Endodermal cell (in vitro differentiated cells): ENCODE measurements at regions not wholly inside any gene's neighbourhood (a gene's known extent, or its start where the extent isn't known, plus 50 kb on each side); places are given as distances from the start of the nearest gene placed in this dataset.

Source experiments
- DNase-seq: peaks from one replicate; pipeline ENCODE4 v3.0.0-alpha.2; 2017
- H3K27ac ChIP-seq: 2 replicates; pipeline ENCODE4 v1.5.1; 2013; ENCODE audit warnings: mild to moderate bottlenecking, low read depth, low read length, moderate library complexity
- H3K27me3 ChIP-seq: 2 replicates; pipeline ENCODE4 v1.6.1; 2013; ENCODE audit warnings: mild to moderate bottlenecking, low read length, moderate library complexity; ENCODE audit not compliant: insufficient read depth, control insufficient read depth, poor library complexity, severe bottlenecking
- H3K36me3 ChIP-seq: 2 replicates; pipeline ENCODE4 v1.7.0; 2013; ENCODE audit warnings: mild to moderate bottlenecking, low read length, moderate library complexity; ENCODE audit not compliant: control insufficient read depth, insufficient read depth
- H3K4me1 ChIP-seq: one replicate; pipeline ENCODE4 v1.7.0; 2013; ENCODE audit warnings: low read length; ENCODE audit not compliant: control insufficient read depth, insufficient read depth
- H3K4me3 ChIP-seq: 2 replicates; pipeline ENCODE4 v1.5.1; 2013; ENCODE audit warnings: mild to moderate bottlenecking, low read length, moderate library complexity
- H3K9ac ChIP-seq: 2 replicates; pipeline ENCODE4 v1.6.1; 2013; ENCODE audit warnings: mild to moderate bottlenecking, low read length, moderate library complexity; ENCODE audit not compliant: poor library complexity, severe bottlenecking; ENCODE audit errors: extremely low read depth
- H3K9me3 ChIP-seq: 2 replicates; pipeline ENCODE4 v1.6.1; 2013; ENCODE audit warnings: mild to moderate bottlenecking, low read length, moderate library complexity; ENCODE audit not compliant: control insufficient read depth
- H3K27ac Mint-ChIP-seq: 2 replicates; pipeline ENCODE4 v1.8.0; 2020; ENCODE audit warnings: mixed read lengths
- H3K27me3 Mint-ChIP-seq: 2 replicates; pipeline ENCODE4 v1.8.0; 2021; ENCODE audit warnings: mild to moderate bottlenecking, mixed read lengths; ENCODE audit not compliant: insufficient read depth
- H3K36me3 Mint-ChIP-seq: 2 replicates; pipeline ENCODE4 v1.8.0; 2020; ENCODE audit warnings: low read depth, mixed read lengths
- H3K4me1 Mint-ChIP-seq: 2 replicates; pipeline ENCODE4 v1.8.0; 2020; ENCODE audit warnings: mixed read lengths
- H3K4me3 Mint-ChIP-seq: 2 replicates; pipeline ENCODE4 v1.8.0; 2020; ENCODE audit warnings: mild to moderate bottlenecking, moderate library complexity, mixed read lengths
- H3K9me3 Mint-ChIP-seq: 2 replicates; pipeline ENCODE4 v1.8.0; 2020; ENCODE audit warnings: mild to moderate bottlenecking, mixed read lengths
- WGBS, 2 experiments: methylation state at CpG; one replicate each; pipeline versions ENCODE4 v1.1.5 to v1.1.7; 2013; ENCODE audit warnings: missing lambda C conversion rate in 2 of 2, mixed read lengths in 1 of 2; ENCODE audit not compliant: insufficient coverage in 1 of 2, insufficient read length in 1 of 2; 5-methylcytosine and 5-hydroxymethylcytosine counted together
- TF ChIP-seq, protein P1 (sequence below): fragments of 200-600 bp; sonication (generic); conservative IDR thresholded peaks from 2 replicates; pipeline ENCODE4 v1.5.0; 2021; ENCODE audit warnings: antibody characterized with exemption, mild to moderate bottlenecking

DNA sequence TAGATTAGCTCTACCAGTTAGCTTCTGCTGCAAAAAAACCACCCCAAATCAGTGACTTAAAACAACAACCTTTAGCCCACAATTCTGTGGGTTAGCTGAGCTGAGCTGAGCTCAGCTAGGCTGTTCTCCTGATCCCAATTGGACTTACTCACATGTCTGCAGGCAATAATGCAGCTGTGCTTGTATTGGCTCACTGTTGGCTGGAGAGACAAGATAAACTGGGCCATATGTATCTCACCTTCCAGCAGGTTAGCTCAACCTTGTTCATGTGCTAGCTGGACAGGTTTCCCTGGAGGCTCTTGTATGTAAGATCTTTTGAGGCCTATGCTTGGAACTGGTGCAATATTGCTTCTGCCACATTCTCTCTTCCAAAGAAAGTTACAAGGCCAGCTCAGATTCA is 261.5 kb upstream of the ADGRL3 start:
- H3K9me3 Mint-ChIP-seq: no peaks in the 10 kb centered on the region
- no peak overlapping the region for H3K9ac ChIP-seq
- peaks cover 20% of the 10 kb centered on the region for H3K4me1 Mint-ChIP-seq
- H3K4me1 ChIP-seq: no peaks in the 10 kb centered on the region
- no peak for DNase-seq
- H3K4me3 Mint-ChIP-seq: no peak overlapping the region
- H3K27ac ChIP-seq: no peak overlapping the region
- no peaks in the 10 kb centered on the region for H3K9me3 ChIP-seq
- no peaks in the 10 kb centered on the region for H3K36me3 Mint-ChIP-seq
- H3K27me3 ChIP-seq: no peaks in the 10 kb centered on the region
- H3K27ac Mint-ChIP-seq: peak overlapping the region; percentile 27
- no peak overlapping the region for H3K4me3 ChIP-seq
- H3K27me3 Mint-ChIP-seq: no peaks in the 10 kb centered on the region
- TF ChIP-seq, protein P1, sequence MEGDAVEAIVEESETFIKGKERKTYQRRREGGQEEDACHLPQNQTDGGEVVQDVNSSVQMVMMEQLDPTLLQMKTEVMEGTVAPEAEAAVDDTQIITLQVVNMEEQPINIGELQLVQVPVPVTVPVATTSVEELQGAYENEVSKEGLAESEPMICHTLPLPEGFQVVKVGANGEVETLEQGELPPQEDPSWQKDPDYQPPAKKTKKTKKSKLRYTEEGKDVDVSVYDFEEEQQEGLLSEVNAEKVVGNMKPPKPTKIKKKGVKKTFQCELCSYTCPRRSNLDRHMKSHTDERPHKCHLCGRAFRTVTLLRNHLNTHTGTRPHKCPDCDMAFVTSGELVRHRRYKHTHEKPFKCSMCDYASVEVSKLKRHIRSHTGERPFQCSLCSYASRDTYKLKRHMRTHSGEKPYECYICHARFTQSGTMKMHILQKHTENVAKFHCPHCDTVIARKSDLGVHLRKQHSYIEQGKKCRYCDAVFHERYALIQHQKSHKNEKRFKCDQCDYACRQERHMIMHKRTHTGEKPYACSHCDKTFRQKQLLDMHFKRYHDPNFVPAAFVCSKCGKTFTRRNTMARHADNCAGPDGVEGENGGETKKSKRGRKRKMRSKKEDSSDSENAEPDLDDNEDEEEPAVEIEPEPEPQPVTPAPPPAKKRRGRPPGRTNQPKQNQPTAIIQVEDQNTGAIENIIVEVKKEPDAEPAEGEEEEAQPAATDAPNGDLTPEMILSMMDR: no peak
- H3K36me3 ChIP-seq: no peaks in the 10 kb centered on the region

DNA sequence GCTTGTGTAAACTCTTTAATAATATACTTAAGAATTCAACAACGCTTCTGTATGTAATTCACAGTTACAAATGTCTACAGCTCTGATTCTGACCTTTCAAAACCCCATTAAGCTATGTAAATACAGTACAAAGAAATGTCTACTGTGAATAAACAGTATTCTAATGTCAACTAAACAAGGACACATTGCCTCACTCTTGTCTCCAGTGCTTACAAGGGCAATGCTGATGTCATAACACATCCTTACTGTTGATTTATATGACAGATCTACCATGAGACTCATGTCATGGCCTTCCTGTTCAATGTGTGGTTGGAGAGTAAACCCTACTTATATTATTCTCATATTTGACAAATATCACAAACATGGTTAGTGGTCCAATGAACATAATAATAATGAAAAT is 256.1 kb upstream of the ADGRL3 start:
- Histone ChIP-seq H3K4me3 (no peak overlapping the region), H3K9ac (no peak overlapping the region), H3K4me1 (no peaks in the 10 kb centered on the region), H3K9me3 (no peaks in the 10 kb centered on the region), H3K27me3 (no peaks in the 10 kb centered on the region), H3K27ac (no peak overlapping the region), H3K36me3 (no peaks in the 10 kb centered on the region)
- Mint-ChIP-seq H3K27ac (no peak overlapping the region), H3K9me3 (no peaks in the 10 kb centered on the region), H3K36me3 (no peaks in the 10 kb centered on the region), H3K4me1 (peaks cover 14% of the 10 kb centered on the region), H3K4me3 (no peak overlapping the region), H3K27me3 (no peaks in the 10 kb centered on the region)
- TF ChIP-seq, protein P1: no peak
- 88% methylated on average over 1 of the region's 1 CpG; no CpG with 5 or more reads in 1 of the 2 experiments for WGBS, 2 experiments
- DNase-seq: no peak

DNA sequence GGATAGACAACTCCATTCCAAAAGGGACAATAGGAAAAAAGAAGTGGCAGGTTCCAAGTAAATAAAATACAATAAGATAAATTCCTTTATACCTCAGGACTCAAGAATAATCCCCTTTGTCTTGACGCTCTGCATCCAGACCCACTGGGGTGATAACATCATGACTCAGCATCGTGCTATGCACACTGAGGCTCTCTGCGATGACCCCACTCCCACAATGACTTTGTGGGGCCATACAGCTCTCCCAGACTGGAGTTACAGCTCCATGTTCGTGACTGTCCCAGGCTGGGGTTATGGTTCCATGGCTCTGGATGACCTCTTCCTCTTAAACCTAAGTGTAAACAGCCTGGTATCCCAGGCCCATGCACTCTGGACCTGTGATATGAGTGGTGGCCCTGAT is 254.5 kb upstream of the ADGRL3 start:
- no peak overlapping the region for H3K27ac Mint-ChIP-seq
- Histone ChIP-seq H3K9ac (no peak overlapping the region), H3K36me3 (no peaks in the 10 kb centered on the region), H3K9me3 (no peaks in the 10 kb centered on the region), H3K27me3 (no peaks in the 10 kb centered on the region), H3K4me3 (no peak overlapping the region), H3K27ac (no peak overlapping the region), H3K4me1 (no peaks in the 10 kb centered on the region)
- TF ChIP-seq, protein P1: no peak
- H3K27me3 Mint-ChIP-seq: no peaks in the 10 kb centered on the region
- WGBS, 2 experiments: 84 to 85% methylated on average over 4 of the region's 4 CpGs
- DNase-seq: peak; percentile 53
- no peaks in the 10 kb centered on the region for H3K36me3 Mint-ChIP-seq
- no peak overlapping the region for H3K4me3 Mint-ChIP-seq
- no peaks in the 10 kb centered on the region for H3K9me3 Mint-ChIP-seq
- peaks cover 14% of the 10 kb centered on the region for H3K4me1 Mint-ChIP-seq
